Activated CD8-positive, alpha-beta memory T cell treated with anti-CD3 and anti-CD28 coated beads for 24 hours (primary cell): ENCODE measurements at regions not wholly inside any gene's neighbourhood (a gene's known extent, or its start where the extent isn't known, plus 50 kb on each side); places are given as distances from the start of the nearest gene placed in this dataset.

Experiments
- DNase-seq: peaks from one replicate; pipeline ENCODE4 v3.0.0-alpha.2; 2020

- DNase-seq, result no peak
Measured at GRCh38 chr17:77001487-77001886, 133.3 kb downstream of the MGAT5B start.

GRCh38 chr17:77002103-77003045 is 134.2 kb downstream of the MGAT5B start:
- DNase-seq, result no peak

- DNase-seq, result no peak
Measured at GRCh38 chr17:77003699-77004098, 135.5 kb downstream of the MGAT5B start.

DNA sequence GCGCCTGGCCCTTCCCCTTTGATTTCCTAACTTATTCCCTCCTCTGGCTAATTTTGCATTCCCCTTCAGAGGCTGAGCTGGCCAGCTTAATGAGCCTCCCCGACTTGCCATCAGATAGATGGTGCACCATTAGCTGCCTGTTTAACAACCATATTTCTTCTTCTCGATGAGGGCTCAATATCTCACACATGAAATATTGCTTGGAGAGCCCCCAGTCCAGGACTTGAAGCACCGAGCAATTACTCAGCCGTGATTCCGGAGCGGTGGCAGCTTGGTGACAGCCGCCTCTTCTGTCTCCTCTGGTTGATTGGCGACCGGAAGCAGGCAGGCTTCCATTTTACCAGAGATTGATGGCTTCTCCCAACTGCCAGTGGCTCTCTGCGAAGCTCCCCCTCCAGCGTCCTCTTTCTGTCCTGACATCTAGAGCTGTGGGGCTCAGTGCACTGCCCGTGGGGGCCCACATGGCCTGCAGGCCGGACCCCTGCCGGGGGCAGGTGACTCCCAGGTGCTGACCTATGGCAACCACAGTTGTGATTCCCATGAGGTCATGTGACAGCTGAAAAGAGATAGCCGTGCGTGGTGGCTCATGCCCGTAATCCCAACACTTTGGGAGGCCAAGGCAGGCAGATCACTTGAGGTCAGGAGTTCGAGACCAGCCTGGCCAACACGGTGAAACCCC is 133.7 kb upstream of the SEC14L1 start:
- DNase-seq, result no peak

DNA sequence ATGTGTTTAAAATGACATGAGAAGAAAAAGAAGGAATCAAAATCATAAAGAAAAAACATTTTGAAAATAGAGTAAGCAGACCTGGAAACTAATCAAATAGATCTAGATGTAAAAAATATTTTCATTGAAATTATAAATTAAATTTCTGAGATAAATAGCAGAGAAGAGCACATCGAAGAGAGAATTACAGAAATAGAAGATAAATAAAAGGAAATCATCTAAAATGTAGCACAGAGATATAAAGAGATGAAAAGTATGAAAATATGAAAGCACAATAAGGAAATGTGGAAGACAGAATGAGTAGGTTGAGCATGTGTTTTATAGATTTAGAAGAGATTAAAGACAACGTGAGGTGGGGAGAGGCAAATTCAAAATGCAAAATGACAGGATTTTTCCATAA is 130.9 kb upstream of the SEC14L1 start:
- no peak for DNase-seq

DNA sequence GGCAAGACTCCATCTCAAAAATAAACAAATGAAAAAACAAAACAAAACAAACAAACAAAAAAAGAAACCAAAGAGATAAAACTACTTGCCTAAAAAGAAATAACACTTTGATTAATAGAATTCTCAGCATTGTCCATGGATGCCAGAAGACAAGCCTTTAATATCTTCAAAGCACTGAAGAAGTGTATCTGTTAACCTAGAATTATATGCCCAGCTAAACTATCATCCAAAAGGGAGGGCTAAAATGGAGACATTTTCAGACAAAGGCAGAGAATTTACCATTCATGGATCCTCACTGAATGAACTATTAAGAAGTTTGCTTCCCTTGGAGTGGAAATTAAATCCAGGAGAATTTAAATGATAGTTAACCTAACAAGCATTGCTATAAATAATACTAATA is 130.1 kb upstream of the SEC14L1 start:
- no peak for DNase-seq

DNA sequence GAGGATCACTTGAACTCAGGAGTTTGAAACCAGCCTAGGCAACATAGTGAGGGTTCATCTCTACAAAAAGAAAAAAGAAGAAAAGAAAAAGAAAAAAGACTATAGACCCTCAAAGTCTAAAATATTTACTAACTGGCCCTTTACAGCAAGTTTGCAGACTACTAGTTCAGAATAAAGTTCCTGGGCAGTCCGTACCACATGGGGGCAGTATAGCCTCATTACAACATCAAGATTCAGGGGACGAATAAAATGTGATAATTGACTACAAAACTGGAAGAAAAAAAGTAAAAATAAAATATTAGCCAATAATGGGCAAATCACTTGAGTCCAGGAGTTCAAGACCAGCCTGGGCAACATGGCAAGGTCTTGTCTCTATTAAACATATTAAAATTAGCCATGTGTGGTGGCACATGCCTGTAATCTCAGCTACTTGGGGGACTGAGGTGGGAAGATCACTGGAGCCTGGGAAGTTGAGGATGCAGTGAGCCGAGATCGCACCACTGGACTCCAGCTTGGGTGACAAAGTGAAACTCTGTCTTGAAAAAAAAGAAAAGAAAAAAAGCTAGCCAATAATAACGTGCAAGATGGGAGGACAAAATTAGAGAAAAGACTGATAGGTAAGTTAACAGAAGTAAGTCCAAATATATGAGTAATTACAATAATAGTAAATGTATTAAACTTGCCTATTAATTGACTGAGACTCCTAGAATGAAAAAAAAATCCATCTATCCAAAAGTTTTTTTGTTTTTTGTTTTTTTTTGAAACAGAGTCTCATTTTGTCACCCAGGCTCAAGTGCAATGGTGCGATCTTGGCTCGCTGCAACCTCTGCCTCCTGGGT is 129.4 kb upstream of the SEC14L1 start:
- DNase-seq, result peak; percentile 70

DNA sequence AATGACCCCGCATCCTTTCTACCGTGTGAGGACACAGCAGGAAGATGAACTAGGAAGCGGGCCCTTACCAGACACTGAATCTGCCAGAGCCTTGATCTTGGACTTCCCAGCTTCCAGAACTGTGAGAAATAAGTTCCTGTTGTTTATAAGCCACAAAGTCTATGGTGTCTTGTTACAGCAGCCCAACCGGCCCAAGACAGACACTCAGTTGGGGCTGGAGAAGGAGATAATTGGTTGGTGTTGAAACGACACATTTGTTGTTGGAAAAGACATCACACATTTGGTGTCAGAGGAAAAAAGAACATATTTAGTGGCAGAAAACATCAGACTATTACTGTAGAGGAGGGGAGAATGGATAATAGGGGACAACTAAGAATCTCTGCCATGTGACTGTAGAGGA is 122.3 kb upstream of the SEC14L1 start:
- no peak for DNase-seq

GRCh38 chr17:77019893-77020379 is 120.8 kb upstream of the SEC14L1 start:
- DNase-seq, result no peak

GRCh38 chr17:77020973-77021372 is 119.8 kb upstream of the SEC14L1 start:
- DNase-seq, result no peak

- DNase-seq, result no peak
Measured at GRCh38 chr17:77022766-77023165, 118.0 kb upstream of the SEC14L1 start.

- DNase-seq, result no peak
Measured at GRCh38 chr17:77025781-77026180, 115.0 kb upstream of the SEC14L1 start.

DNA sequence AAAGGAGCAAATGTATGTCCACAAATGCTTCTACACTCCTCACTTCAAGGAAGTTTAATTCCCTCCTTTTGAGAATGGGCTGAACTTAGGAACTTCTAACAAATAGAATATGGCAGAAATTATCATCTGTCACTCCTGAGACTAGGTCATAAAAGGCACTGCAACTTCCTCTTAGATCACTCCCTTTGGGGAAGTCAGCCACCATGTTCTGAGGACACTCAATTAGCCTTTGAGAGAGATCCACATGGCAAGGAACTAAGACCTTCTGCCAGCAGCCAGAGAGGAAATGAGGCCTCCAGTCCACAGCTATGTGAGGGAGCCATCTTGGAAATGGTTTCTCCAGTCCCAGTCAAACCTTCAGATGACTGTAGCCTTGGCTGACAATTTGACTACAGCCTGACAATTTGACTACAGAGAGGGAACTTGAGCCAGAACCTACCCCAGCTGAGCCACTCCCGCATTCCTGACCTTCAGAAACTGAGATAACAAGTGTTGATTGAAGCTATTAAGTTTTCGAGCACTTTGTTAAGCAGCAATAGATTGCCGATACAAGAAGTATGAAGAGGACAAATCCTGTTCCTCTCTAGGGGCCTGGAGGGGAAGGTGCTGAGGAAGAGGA is 113.4 kb upstream of the SEC14L1 start:
- DNase-seq, result no peak

DNA sequence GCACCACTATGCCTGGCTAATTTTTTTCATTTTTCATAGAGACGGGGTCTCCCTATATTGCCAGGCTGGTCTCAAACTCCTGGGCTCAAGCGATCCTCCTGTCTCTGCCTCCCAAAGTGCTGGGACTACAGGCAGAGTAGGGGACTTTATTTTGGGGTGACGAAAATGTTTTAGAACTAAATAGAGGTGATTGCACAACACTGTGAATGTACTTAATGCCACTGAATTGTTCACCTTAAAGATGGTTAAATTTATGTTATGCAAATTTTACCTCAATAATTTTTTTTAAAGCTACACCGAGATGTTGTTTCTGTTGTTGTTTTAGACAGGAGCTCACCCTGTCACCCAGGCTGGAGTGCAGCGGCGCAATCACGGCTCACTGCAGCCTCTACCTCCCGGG is 111.9 kb upstream of the SEC14L1 start:
- DNase-seq, result no peak

- no peak for DNase-seq
Measured at GRCh38 chr17:77032929-77033328, 107.8 kb upstream of the SEC14L1 start.

DNA sequence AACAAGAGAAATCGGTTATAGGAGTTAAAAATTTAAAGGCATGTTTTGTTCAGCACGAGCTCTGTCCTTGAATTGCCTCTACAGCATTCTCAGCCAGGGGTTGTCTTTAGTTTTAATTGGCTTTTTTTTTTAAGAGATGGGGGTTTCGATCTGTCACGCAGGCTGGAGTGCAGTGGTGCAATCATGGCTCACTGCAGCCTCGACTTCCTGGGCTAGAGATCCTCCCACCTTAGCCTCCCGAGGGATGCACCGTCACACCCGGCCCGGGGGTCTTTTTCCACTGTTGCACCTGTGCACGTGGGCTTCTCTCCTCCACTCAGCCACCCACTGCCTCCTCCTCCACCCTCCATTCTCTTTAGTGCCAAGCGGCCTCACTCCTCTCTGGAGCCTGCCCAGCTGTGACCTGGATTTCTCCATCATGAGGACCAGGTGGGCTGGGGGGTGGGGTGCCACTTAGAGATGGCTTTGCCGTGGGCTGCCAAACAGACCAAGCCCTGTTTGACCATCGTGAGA is 106.8 kb upstream of the SEC14L1 start:
- no peak for DNase-seq

DNA sequence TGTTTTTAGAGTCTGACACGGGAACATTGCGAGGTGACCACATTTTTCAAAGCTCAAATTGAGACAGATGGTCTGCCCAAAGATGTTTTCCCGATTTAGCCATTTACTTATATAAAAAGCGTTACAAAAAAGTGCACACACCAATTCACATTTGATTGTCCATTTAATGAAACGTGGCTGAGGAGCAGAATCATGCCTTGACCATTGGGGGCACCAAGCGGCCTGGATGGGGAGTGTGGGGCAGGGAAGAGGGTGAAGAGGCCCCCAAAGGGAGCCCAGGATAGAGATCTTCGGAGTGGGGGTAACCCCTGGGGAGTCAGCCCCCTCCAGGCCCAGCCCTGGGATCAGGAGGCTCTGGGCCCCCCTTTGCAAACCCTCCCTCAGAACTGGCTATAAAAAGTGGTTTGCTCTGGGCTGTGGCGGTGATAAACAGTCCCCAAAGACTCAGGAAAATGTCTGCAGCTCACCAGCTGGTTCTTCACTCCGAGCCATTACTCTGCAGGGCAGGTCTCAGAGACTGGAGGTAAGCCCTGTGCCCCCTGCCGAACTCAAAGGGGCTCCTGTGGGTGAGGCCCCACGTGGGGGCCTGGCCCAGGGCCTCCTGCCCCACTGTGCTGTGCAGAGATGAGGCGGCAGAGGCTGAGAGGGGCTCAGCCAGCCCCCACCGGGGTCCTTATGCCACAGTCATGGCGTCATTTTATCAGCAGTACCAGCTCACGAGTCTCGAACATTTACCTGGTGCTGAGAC is 105.9 kb upstream of the SEC14L1 start:
- DNase-seq, result no peak

DNA sequence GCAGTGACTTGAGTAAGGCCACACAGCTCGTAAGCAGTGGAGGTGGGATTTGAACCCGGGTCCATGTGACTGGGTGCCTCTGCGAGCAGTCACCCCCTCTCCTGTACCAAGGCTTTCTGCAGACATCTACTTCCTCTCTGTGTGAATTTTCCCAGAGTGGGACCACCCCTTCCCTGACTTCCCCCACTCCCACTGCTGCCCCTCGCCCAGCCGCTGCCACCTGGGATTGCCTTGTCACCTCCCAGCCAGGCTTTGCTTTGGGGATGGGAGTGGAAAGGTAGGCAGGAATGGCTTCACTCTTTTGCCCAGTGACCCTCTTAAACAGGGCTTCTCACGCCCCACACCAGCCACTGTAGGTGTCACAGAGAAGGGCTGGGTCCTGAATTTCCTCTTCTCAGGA is 105.2 kb upstream of the SEC14L1 start:
- DNase-seq, result no peak

- DNase-seq, result no peak
Measured at GRCh38 chr17:77036136-77036840, 104.5 kb upstream of the SEC14L1 start.

DNA sequence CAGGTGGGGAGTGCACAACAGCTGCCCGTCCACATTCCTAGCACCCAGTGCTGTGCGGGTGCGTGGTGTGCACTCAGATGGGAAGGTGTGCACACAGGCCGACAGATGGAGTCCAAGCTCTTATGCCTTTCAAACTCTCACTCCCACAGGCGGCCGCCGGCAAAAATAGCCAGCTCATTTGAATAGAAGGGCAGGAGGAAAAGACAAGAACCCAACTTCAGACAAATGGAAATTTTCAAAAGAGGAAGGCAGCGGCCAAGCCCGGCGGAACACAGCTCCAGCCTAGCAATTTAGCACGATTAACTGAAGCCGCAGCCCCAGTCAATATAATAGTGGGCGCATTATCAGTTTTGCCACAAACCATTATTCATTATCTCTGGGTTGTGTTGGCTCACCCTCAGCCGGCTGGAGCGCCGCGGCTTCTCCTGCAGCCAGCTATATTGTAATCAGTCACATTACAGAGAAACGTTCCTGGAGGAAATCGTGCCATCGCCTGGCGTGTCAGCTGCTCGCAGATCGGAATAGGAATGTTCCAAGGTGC is 103.9 kb upstream of the SEC14L1 start:
- DNase-seq, result no peak

DNA sequence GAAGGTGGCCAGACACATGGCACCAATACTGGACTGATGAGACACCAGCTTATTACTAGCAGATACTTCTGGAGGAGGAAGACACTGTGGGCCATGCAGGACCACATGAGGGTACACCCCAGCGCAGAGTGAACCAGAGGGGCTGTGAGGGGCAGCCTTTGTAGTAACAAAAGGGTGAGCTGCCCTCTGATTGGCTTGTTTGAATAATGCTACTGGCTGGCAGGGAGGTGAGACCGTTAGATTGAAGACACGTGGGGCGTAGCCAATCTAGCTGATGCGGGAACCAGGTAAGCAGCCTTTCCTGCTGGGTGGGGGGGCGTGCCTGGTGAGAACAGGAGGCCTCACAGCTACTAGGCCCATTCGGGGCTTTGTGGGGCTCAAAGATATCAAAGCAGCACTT is 102.8 kb upstream of the SEC14L1 start:
- DNase-seq, result no peak
